Psoas muscle (tissue), 7 donors: ENCODE measurements at regions not wholly inside any gene's neighbourhood (a gene's known extent, or its start where the extent isn't known, plus 50 kb on each side); places are given as distances from the start of the nearest gene placed in this dataset.

Experiments used
- ATAC-seq, 4 donors: fragments of 200-7000 bp; cut with Tn5 transposase; one replicate each; pipeline ENCODE4 v1.9.1; 2020; ENCODE audit warnings: moderate library complexity in 3 of 4, mild to moderate bottlenecking in 2 of 4
- DNase-seq, 2 donors: peaks; one replicate each; pipeline ENCODE4 v3.0.0-alpha.2; 2020
- H3K27ac ChIP-seq: fragments of 200-600 bp; one replicate; pipeline ENCODE4 v1.8.0; 2022
- H3K27me3 ChIP-seq, 3 donors: fragments of 200-600 bp in 1 of 3; one replicate each; pipeline versions ENCODE4 v1.6.1 to v1.8.0; 2013 to 2022; ENCODE audit warnings: low read length in 2 of 3, mild to moderate bottlenecking in 2 of 3, moderate library complexity in 1 of 3; ENCODE audit not compliant: insufficient read depth in 3 of 3
- H3K36me3 ChIP-seq, 2 donors: fragments of 200-600 bp in 1 of 2; one replicate each; pipeline versions ENCODE4 v1.6.1 to v1.8.0; 2013 to 2022; ENCODE audit warnings: low read depth in 1 of 2, mild to moderate bottlenecking in 1 of 2, moderate library complexity in 1 of 2; ENCODE audit not compliant: insufficient read depth in 1 of 2
- H3K4me1 ChIP-seq: fragments of 200-600 bp; one replicate; pipeline ENCODE4 v1.8.0; 2022
- H3K4me3 ChIP-seq: fragments of 200-600 bp; one replicate; pipeline ENCODE4 v1.8.0; 2022; ENCODE audit warnings: mild to moderate bottlenecking
- H3K9me3 ChIP-seq: fragments of 200-600 bp; one replicate; pipeline ENCODE4 v1.8.0; 2022
- WGBS, 3 donors: extraction: QIAGEN DNeasy Blood & Tissue Kit; methylation state at CpG; one replicate each; pipeline versions ENCODE4 v1.1.6 to v1.1.7; 2013; 5-methylcytosine and 5-hydroxymethylcytosine counted together
- intact Hi-C, 2 donors: fragments of 100-400 bp; cut with DNase I; formaldehyde crosslinking; loops; one replicate each; pipeline versions ENCODE4 v1.11.0 to v1.14.2; 2022
- TF ChIP-seq, protein P1 (sequence below): fragments of 200-600 bp; IDR thresholded peaks from one replicate; pipeline ENCODE4 v1.8.0; 2022; ENCODE audit warnings: antibody characterized with exemption
- donor health status: healthy with polysubstance abuse.
- donor health status: DM: no; HTN: no; CAD: no; lungs with moderate emphysema.
- donor health status: Bipolar disorder and iron deficiency.
- donor health status: healthy.
- donor health status: DM: yes; HTN: yes; CAD: no.
- donor health status: DM: no; HTN: no; CAD: no.
- donor health status: DM: yes; HTN: yes; CAD: no.

DNA sequence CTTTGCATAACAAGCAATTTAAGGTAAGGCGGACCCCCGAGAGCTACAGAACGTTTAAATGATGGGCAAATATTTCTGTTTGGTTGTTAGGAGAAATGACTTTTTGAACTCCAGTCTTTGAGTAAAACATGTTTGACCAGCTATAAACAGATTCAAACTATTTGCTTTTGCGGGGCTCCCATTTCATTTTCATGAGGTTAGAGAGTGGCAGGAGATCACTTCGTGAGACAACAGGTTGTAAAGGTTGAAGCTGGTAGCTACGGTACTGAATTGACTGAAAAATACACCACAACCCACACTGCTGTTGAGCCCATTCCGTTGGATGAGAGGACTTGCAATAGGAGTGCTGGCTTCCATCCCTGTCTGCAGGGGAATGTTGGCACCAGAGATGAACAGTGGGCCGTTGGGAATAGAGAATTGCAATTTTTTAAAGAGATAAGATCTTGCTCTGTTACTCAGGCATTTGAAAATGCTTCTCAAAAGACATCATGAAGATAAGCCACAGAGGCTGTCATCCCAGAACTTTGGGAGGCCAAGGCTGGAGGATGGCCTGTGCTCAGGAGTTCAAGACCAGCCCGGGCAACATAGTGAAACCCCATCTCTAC lies 65.7 kb upstream of the CARD11 start:
- ATAC-seq (no peak), DNase-seq (no peak)
- TF ChIP-seq, protein P1, sequence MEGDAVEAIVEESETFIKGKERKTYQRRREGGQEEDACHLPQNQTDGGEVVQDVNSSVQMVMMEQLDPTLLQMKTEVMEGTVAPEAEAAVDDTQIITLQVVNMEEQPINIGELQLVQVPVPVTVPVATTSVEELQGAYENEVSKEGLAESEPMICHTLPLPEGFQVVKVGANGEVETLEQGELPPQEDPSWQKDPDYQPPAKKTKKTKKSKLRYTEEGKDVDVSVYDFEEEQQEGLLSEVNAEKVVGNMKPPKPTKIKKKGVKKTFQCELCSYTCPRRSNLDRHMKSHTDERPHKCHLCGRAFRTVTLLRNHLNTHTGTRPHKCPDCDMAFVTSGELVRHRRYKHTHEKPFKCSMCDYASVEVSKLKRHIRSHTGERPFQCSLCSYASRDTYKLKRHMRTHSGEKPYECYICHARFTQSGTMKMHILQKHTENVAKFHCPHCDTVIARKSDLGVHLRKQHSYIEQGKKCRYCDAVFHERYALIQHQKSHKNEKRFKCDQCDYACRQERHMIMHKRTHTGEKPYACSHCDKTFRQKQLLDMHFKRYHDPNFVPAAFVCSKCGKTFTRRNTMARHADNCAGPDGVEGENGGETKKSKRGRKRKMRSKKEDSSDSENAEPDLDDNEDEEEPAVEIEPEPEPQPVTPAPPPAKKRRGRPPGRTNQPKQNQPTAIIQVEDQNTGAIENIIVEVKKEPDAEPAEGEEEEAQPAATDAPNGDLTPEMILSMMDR: no peak
- Histone ChIP-seq H3K4me1 (no peaks in the 10 kb centered on the region), H3K27ac (no peak overlapping the region), H3K4me3 (no peak overlapping the region), H3K36me3 (no peaks in the 10 kb centered on the region), H3K27me3 (peaks cover 0 to 3% (median 0%) of the 10 kb centered on the region in 3 donors), H3K9me3 (peaks cover 4% of the 10 kb centered on the region)
- intact Hi-C loops: no loop called here
- 57 to 61% (median 59%) methylated on average over 9 of the region's 9 CpGs for WGBS, 3 donors

DNA sequence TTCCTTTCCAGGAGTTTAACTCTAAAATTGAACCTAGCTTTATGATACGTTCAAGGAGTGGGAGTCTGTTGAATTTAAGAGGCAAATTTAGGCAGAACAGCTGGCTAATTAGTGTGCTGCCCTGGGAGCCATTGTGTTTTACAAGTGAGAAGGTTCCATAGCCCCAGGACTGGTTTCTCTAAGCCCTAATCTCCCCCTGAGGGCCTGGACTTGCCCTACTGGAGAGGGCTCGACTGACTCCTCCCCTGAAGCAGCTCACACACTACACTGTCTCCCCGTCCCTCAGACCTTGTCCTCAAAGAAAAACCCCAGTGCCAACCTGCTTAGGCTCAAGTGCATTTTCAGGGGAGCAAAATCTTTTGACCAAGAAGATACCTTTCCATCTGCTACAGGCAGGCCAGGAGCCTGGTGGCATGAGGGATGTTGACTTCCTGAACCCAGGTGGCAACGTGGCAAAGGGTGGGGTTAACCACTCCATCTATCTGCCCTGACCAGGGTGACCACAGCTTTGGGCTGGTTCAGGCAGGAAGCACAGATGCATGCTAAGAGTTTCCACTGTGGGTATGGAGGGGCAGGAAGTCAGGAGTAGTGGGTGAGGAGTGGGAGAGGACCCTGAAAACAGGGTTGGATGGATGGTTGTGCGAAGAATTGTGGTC lies 68.9 kb upstream of the CARD11 start:
- H3K4me1 ChIP-seq: no peaks in the 10 kb centered on the region
- H3K4me3 ChIP-seq: no peak overlapping the region
- ATAC-seq (no peak), DNase-seq (no peak)
- TF ChIP-seq, protein P1: no peak
- WGBS, 3 donors: 40 to 53% (median 52%) methylated on average over 5 of the region's 5 CpGs
- no peak overlapping the region for H3K27ac ChIP-seq
- H3K9me3 ChIP-seq: peaks cover 4% of the 10 kb centered on the region
- intact Hi-C loops: no loop called here
- no peaks in the 10 kb centered on the region for H3K36me3 ChIP-seq
- no peaks in the 10 kb centered on the region for H3K27me3 ChIP-seq

DNA sequence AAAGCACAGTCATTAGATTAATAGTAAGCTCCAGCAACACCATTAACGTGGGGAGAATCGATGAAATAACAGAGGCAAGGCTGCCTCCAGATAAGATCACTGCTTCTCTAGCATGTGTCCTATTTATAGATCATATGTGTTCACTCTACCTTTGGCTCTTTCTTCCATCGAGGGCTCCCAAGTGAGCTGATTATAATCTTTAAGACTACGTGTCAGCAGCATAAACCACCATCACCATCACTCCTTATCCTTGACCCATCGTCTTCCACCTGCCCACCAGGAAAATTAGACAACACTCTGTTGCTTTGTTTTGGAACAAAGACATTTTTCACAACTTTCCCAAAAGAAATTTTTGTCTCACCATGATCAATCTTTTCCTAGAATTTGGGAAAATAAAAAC lies 71.2 kb upstream of the CARD11 start:
- no peak for ATAC-seq
- H3K36me3 ChIP-seq: no peaks in the 10 kb centered on the region
- no peak for DNase-seq
- H3K4me3 ChIP-seq: no peak overlapping the region
- peaks cover 4% of the 10 kb centered on the region for H3K9me3 ChIP-seq
- H3K27me3 ChIP-seq: no peaks in the 10 kb centered on the region
- H3K27ac ChIP-seq: no peak overlapping the region
- H3K4me1 ChIP-seq: no peaks in the 10 kb centered on the region
- TF ChIP-seq, protein P1: no peak
- intact Hi-C loops: no loop called here
- WGBS, 3 donors: 78 to 83% (median 83%) methylated on average over 5 of the region's 5 CpGs

DNA sequence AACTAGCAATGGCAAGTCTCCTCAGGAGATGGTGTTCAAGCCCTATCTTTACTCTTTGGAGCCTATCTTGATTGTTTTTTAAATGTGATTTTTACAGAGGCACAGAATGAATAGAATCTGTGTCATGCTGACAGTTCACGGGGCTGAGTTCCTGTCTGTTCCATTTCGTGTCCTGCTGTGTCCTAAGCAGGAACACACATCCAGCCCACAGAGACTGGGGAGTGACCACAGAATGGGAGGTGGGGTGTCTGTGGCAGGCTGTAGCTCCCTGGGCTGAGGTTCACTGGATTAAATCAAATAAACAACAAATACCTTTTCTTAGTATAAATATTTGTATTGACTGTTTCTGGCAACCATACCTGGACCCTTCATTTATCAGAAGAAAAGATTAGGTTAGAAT lies 73.4 kb upstream of the CARD11 start:
- no peaks in the 10 kb centered on the region for H3K27me3 ChIP-seq
- DNase-seq (no peak), ATAC-seq (no peak)
- no peak overlapping the region for H3K27ac ChIP-seq
- WGBS, 3 donors: 36 to 44% (median 40%) methylated on average over 2 of the region's 2 CpGs
- TF ChIP-seq, protein P1: no peak
- peaks cover 4% of the 10 kb centered on the region for H3K9me3 ChIP-seq
- no peaks in the 10 kb centered on the region for H3K4me1 ChIP-seq
- H3K36me3 ChIP-seq: no peaks in the 10 kb centered on the region
- H3K4me3 ChIP-seq: no peak overlapping the region
- intact Hi-C loops: no loop called here
